Activated T-cell treated with anti-CD3 and anti-CD28 coated beads for 4 hours (primary cell): ENCODE measurements at regions not wholly inside any gene's neighbourhood (a gene's known extent, or its start where the extent isn't known, plus 50 kb on each side); places are given as distances from the start of the nearest gene placed in this dataset.

Experiments
- DNase-seq: peaks from one replicate; pipeline ENCODE4 v3.0.0-alpha.2; 2020

DNA sequence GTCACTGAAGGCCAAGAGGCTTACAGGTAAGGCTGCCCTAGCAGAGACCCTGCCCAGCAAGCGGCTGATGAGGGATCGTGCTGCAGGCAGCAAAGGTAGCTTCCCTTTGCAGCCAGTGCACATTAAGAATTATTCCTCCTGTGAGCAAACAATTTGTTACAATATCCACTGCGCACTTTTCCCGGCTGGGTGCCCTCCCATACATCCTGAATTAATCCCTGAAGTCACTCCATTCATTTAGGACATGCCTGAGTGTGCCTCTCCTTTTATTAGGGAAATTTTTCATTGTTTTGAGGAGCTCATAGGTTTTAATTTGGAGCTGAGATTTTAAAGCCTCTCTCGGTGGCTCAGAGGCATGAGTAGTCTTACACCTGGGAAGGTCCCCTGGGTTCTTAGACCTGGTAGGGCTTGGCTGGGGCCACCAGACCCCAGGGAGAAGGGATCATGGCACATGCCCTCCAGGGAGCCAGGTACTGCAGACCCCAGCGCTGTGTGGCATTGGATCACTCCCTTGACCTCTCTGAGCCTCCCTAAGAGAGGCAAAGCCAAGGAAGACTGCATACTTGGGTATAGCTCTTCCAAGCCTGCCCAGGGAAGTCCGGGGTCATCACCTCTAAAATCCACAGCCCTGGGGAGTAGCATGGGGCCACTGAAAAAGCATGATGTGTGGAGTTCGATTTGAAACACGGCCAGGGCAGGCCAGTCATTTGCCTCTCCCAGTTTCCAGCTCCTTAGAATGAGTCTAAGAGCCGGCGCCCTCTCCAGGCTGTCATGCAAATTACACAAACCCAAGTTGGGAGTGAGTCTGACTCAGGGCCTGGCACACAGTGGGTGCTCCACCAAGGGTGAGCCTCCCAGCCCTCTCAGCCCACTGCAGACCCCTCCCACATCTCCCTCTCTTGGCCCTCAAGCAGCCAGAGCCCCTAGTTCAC lies 151.9 kb upstream of the LINGO1 start:
- no peak for DNase-seq

DNA sequence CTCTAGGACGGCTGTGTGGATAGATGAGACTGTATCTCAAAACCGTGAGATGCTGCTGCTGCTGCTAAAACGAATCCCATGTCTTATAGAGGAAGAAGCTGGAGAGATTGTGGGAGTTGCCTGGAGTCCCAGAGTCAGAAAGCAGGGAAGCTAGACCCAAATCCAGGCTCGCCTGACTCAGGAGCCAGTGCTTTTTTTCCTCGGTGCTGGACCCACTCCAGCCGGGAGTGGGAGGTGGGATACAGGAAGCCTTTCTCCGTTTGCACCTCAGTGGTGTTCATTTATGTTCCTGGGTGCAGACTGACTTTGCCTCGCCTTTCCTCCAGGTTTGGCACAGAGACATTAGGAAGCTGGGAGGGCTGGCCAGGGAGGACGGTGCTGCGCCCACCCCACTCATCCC lies 150.9 kb upstream of the LINGO1 start:
- no peak for DNase-seq

DNA sequence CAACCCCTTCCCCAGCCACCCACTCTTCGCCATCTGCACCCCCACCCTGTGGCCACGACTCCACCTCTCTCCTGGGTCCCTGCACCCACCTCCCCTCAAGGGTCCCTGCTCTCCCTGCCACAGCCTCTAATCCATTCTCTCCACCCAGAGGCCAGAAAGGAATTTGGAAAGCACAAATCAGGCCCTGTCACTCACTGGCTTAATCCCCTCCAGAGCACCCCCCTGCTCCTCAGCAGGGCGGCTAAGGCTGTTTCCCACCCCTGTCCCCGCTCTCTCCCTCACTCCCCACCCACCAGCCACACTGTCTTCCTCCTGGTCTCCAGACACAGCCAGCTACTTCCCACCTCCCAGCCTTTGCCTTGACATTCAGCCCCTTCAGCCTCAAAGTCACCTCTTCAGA lies 150.0 kb upstream of the LINGO1 start:
- no peak for DNase-seq

DNA sequence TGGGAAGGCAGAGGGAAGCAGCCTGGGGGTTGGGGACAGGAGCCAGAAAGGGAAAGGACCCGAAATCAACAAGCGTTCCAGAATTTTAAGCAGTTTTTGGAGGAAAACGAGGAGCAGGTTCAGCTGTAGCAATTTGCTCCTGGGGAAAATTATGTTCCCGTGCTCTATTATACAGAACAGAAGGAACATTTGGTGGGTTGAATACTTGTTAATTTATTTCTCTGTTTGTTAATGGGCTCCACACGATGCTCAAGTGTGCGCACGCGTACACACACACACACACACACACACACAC lies 149.2 kb upstream of the LINGO1 start:
- DNase-seq: no peak

DNA sequence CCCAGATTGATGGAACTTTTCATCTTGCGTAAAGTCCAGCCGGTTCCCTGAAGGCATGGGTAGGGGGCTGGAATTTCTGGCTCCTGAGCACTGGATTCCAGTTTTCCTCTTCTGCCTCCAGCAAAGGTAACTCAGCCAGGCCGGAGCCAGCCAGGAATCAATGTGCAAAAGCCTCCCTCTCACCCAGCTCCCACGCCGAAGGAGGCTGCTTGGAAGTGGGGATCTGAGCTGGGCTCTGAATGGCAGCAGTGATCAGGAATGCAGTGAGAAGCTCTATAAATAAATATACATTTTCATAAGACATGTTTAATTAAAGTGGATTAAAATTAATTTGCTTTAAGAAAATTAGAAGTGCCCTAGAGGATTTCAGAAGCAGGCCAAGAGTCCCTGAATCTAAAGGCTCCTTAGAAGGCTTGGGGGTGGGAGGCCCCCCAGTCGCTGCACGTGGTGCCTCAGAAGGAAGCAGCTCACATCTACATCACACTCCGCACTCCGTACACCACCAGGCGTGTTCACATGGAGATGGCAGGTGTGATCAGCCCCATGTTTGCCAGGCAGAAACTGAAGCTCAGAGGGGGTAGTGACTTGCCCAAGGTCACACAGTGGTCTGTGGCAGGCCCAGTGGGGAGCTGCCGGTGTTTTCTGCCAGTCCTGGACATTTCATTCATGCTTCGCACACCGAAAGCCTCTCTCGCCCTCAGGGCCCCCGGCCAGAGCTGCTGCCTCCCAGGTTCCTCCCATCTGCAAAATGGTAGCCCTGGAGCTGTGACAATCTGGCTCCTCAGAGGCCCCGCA lies 148.6 kb upstream of the LINGO1 start:
- no peak for DNase-seq

DNA sequence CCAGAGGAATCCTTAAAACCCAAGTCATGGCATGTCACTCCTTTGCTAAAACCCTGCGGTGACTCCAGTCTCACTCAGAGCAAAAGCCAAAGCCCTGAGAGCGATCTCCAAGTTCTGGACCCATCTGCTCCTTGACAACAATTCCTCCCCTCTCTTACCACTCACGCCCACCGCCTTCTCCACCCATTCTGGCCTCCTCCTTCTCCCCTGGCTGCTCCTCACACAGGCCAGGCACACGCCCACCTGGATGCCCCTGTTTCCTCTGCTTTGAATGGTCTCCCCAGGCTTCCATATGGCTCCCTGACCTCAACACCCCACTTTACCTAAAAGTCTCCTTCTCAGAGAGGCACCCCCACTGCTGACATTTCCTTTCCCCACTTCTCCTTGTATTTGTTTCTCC lies 146.1 kb upstream of the LINGO1 start:
- no peak for DNase-seq

DNA sequence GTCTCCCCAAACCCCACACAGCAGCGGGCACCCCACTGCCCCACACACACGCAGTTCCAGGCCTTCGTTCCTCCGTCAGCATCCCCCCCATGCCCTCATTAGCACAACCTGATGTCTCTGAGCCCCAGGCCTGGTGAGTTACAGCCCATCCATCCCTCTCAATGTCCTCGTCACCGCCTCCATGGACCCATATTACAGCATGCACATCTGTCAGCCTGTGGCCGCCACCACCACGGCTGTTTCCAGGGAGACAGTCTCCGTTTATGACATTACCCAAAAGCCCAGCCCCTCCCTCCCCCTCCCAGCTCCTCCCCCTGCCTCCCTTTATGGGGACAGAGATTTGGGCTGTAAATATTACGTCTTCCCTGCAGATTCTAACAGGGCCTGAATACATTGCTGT lies 143.1 kb upstream of the LINGO1 start:
- DNase-seq: no peak

DNA sequence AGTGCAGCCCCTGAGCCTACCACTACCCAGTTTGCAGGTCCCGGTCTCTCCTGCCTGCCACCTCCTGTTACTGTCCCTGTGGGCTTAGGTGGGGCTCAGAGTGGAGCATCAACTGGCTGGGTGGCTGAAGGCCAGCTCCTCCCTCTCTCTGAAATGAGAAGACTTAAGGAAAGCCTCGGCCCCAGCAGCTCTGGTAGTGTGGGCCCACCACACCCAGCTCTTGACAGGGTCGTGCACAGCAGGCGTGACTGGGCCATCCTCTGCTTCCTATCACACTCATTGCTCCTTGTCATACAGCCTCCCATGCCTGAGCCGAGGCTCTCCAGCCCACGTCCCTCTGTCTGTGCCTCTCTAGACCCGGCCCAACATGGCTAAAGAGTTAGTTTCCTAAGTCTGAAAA lies 142.7 kb upstream of the LINGO1 start:
- no peak for DNase-seq

DNA sequence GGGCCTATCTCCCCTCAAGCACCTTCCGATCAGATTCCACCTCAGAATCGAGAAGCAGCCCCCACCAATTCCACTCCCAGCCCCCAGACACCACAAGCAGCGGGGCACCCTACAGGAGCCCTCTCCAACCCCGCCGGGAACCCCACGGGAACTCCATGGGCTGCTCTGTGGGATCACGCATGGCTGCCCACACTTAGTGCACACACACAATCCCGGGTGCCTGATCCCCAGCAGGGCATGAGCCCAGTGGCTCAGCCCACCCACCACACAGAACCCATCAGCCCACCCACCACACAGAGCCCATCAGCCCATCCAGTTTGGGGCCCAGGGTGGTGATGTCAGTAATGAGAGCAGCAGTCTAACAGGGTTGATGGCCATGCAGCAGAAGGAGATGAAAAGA lies 141.6 kb upstream of the LINGO1 start:
- DNase-seq: no peak

DNA sequence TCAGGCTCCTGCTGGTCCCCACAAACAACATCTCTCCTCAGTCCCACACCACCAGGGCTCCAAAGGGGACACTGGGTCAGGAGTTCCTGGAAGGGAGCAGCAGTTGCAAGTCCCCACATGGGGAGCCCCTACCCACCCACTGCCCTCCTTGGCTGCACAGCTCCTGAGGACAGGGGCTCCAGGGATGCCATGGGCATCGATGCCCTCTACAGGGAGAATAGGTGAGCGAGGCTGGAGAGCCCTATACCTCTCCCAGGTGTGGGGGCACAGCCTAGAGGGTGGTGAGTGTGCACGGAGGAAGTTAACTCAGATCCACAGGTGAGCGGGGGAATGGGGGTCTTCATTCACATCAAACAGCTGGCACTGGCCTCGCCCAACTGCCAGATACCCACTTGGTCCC lies 141.2 kb upstream of the LINGO1 start:
- no peak for DNase-seq

DNA sequence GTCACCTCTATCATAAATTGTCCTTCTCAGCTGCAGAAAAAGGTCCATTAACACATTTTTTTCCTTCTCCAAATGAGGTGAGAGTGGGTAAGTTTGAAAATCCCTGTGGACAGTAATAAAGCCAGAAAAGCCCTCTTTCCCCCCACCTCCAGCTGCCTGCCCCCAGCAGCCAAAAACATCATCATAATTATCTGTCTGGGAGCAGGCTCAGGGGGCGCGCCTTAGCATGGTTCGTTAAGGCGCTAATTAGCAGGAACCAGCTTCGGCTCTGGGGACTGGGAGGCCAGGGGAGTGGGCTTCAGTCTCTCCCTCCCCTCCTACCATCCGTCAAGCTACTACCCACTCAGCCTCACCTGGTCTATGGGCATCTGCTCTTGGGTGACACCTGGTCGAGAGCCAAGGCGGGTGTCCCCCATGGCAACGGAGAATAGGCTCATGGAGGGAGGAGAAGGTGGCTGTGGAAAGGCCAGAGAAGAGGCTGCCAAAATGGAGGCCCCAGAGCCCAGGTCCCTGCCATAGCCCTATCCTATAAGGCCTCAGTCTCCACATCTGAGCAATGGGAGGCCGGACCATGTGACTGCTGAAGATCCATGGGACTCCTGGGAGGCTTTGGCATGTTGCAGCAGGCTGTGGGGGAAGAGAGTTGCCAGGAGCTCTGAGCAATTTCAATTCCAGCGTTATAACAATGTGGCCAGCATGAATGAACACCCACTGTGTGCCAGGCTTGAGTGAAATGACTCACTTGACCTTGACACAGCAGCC lies 140.1 kb upstream of the LINGO1 start:
- no peak for DNase-seq

DNA sequence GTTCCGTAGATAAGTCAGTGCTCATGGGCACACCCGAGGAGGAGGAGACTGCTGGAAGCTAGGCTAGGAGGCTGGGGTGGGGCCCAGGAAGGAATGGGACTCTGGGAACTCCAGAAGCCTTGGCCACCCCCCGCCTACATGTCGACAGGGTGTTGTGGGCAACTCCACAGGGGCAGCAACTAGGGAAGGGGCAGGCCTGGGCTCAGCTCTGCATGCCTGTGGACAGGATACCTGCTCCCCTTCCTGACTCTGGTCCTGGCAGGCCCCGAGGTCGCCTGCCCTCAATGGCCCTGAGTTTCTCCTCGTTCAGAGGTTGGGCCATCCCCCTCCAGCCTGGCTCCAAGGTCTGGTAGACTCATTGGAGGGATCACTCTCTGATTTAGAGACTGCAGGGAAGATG lies 138.9 kb upstream of the LINGO1 start:
- no peak for DNase-seq

DNA sequence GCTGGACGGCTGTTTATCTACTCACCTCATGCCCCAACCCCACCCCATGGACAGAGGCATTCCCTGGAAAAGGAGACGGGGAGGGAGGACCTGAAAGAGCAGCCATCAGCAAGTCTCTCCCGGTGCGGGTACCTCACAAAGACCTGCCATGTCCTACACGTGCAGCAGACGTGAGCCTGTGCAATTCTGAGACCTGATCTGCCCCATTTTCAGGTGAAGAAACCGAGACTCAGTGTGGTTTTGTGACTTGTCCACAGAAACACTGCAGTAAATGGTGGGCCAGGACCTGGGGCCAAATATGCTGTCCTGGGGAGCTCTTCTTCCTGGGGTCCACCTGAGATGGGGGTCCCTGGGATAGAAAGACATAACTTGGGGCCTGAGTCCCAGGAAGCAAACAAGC lies 137.0 kb upstream of the LINGO1 start:
- no peak for DNase-seq

DNA sequence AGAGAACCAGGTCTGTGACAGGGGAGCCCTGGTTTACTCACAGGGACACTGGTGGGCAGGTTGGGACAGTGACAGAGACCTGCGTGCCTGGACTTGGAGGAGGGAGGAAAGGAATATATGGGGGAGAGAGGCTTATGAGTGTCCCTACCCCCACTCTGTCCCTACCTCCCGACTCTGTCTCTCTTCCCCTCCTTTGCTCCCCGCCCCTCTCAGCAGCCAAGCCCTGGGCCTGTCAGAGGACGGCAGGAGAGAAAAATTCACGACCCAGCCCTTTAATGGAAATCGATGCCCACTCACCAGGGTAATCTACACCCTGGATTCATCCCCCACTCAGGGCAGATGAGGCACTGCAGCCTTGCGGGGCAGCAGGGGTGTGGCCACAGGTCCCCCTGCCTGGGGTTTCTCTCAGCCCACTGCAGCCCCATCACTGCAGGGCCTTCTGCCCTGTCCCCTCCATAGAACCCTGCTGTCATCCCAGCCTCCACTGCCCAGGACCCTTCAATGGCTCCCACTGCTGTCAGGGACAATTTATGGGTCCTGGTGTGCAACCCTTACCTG lies 135.9 kb upstream of the LINGO1 start:
- DNase-seq: no peak

DNA sequence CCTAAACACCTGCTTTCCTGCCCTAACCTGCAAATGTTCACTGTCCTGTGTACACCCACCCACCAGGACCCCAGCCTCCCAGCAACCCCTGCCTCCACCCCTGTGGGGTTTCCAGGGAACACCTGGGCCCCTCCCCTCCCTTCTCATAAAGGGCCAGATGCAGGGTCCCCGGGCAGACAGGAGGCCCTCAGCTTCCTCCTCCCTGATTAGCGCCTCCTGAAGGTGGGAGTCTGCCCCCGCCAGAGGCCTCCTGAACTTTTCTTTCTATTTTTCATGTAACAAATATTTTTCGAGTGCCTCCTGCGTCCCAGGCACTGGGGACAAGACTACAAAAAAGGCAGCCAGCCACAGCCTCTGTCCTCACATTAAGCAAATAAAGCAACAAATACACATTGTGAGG lies 135.4 kb upstream of the LINGO1 start:
- DNase-seq: no peak

DNA sequence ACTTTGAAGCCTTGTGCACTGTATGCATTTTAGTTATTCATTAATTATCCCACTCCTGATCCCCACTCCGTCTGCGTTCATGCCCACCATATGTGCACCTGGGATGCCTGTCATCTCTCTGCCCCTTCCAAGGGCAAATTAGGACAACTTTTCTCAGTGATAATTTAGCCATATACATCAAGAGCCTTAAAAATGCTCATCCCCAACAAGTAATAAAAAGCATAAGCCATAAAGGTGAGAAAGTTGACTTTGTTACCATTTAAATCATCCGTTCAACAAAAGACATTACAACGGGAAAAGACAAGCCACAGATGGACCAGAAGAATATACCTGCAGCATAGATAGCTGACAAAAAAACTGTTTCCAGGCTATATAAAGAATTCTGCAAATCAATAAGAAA lies 131.4 kb upstream of the LINGO1 start:
- no peak for DNase-seq

DNA sequence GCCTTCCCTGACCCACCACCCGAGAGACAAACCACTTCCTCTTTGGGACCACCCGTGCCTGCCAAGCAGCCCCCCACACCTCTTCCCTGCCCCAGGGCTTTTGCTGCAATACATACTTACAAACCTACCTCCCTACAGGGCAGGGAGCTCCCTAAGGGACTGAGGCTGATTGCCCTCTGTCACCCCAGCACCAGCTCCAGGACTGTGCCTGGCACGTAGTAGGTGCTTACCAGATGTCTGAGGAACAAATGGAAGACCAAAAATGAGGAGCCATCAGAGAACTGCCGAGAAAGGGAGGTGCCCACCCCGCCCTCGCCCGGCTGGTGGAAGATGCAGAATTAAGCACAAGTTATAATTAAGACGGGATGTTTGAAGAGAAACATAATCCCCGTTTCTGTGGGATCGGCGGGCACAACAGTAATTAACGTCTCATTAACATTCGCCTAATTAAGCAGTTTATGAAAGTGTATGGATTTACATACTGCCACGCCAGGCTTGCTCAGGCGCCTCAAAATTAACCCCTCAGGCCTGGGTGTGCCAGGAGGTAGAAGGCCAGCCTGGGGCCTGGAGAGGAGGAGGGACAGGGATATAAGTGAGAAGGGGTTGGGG lies 130.1 kb upstream of the LINGO1 start:
- DNase-seq: no peak

DNA sequence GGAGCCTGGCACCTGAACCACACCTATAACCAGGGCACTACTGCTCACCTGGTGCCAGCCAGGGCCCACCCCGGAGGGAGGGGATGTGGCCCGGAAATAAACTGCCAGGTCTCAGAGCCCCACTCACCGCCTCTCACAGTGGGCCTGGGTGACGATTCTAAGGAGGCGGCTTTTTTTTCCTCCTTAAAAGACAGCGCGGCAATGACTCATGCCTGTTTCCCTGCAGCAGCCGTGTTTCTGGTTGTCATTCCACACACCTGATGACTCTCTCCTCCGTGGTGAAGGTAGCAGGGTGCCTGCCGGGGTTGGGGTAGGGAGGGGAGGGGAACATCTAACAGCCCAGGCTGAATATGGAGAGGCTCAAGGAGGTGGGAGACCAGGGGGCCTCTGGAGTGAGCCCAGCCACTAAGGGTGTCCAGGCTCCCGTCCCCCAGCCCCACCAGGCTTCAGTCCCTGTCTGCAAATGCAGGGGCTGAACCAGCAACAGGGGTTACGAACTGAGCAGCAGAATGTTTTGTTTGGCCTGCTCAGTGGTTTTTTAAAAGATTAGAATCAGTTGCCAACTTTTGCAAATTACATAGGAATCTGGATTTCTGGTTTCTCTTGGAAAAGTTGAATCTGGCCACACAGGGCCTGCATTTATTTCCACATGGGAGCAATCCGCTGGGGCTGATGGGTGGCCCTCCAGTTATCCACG lies 127.3 kb upstream of the LINGO1 start:
- DNase-seq: no peak

DNA sequence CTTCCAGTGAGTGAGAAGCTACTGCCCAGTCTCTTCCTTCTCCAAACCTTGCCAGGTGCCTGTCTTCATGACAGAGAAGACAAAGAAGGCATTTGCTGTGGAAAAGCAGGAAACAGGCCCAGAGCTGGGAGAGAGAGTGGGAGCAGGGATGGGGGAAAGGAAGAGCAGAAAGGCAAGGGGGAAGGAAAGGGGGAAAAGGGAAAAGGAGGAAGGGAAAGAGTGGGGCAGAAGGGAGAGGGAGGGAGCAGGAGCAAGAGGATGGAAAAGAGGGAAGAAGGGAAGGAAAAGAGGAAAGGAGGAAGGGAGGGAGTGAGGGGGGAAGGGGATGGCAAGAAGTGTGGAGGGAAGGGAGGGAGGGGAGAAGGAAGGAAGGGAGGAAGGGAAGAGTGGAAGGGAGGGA lies 121.2 kb upstream of the LINGO1 start:
- no peak for DNase-seq

DNA sequence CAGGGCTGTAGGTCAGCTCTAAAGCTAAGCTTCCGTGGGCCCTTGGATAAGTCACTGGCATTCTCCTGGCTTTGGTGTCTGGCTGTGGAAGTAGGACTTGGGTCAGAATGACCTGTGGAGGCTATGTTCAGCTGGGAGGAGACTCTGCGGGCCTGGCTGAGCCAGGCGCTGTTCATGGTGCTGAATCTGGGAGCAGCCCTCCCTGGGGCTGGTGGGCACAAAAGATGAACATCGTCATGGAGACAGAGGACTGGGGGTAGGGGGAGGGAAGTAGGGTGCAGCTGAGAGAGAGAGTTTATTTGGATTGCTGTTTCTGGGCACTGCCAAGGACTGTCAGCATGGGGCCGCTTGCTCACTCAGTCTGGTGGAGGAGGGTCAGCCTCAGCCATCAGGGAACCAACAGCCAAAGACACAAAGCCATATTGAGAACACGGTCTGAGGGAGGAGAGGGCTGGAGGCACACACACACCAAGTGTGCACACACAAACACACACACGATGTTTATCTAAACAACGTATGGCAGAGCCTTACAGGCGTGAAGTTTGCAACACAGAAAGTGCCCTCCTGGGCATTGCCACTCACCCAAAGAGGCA lies 120.7 kb upstream of the LINGO1 start:
- DNase-seq: no peak

DNA sequence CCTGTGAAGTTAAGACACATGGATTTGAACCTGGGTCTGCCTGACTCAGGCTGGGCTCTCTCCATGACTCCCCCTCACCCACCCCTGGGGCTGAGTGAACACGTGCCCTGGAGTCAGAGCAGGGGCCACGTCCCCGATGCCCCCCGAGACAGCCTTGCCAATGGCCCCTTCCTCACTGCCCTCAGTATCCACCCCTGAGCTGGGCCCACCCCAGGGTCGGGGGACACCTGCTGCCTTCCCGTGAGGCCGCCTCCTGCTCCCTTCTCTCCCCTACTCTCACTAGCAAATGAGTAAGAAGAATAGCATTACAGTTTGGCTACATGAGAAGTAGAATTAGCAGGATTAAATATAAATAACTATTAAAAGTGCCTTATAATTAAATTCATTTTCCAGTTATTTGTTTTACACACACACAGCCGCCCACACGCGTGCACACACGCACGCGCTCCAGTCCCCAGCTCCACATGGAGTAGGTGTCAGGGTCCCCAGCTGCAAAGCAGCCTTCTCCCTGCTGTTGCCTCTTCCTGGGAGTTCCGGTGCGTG lies 117.4 kb upstream of the LINGO1 start:
- no peak for DNase-seq
